Karpas-422 (cell line): ENCODE measurements at regions not wholly inside any gene's neighbourhood (a gene's known extent, or its start where the extent isn't known, plus 50 kb on each side); places are given as distances from the start of the nearest gene placed in this dataset.

Source experiments
- DNase-seq: peaks from one replicate; pipeline ENCODE4 v3.0.0-alpha.2; 2015
- H2AFZ ChIP-seq: fragments of 200-600 bp; sonication (generic); 2 replicates; pipeline ENCODE4 v1.6.1; 2014; ENCODE audit warnings: antibody characterized with exemption, low read length, mixed read lengths
- H3K27ac ChIP-seq: fragments of 200-600 bp; sonication (generic); 2 replicates; pipeline ENCODE4 v1.5.1; 2014; ENCODE audit warnings: mild to moderate bottlenecking, low read length, moderate library complexity
- H3K27me3 ChIP-seq: fragments of 200-600 bp; sonication (generic); 2 replicates; pipeline ENCODE4 v1.6.1; 2014; ENCODE audit warnings: low read length, mixed read lengths
- H3K36me3 ChIP-seq: fragments of 200-600 bp; sonication (generic); 2 replicates; pipeline ENCODE4 v1.6.1; 2014; ENCODE audit warnings: low read length, mixed read lengths; ENCODE audit not compliant: insufficient read depth
- H3K4me1 ChIP-seq: fragments of 200-600 bp; sonication (generic); 2 replicates; pipeline ENCODE4 v1.6.1; 2014; ENCODE audit warnings: mild to moderate bottlenecking, low read length, mixed read lengths
- H3K4me2 ChIP-seq: fragments of 200-600 bp; sonication (generic); 2 replicates; pipeline ENCODE4 v1.6.1; 2014; ENCODE audit warnings: low read length, low read depth, mild to moderate bottlenecking; ENCODE audit not compliant: poor library complexity, severe bottlenecking
- H3K4me3 ChIP-seq: fragments of 200-600 bp; sonication (generic); 2 replicates; pipeline ENCODE4 v1.5.1; 2014; ENCODE audit warnings: mild to moderate bottlenecking, antibody characterized with exemption, low read length, mixed read lengths
- H3K79me2 ChIP-seq: fragments of 200-600 bp; sonication (generic); 2 replicates; pipeline ENCODE4 v1.6.1; 2014; ENCODE audit warnings: mild to moderate bottlenecking, low read length, mixed read lengths
- H3K9ac ChIP-seq: fragments of 200-600 bp; sonication (generic); 2 replicates; pipeline ENCODE4 v1.6.0; 2014; ENCODE audit warnings: low read length
- H3K9me2 ChIP-seq: fragments of 200-600 bp; sonication (generic), shearing (Covaris generic); replicated peaks from 2 replicates; pipeline ENCODE4 v1.6.0; 2014; ENCODE audit warnings: mild to moderate bottlenecking, low read length, moderate library complexity; ENCODE audit not compliant: insufficient read depth
- H3K9me3 ChIP-seq: fragments of 300-700, 200-600 bp; sonication (generic); 2 replicates; pipeline ENCODE4 v1.6.1; 2014; ENCODE audit warnings: low read length, mixed read lengths
- H4K20me1 ChIP-seq: fragments of 200-600 bp; sonication (generic); 2 replicates; pipeline ENCODE4 v1.6.1; 2014; ENCODE audit warnings: mild to moderate bottlenecking, antibody characterized with exemption, low read length, low read depth; ENCODE audit not compliant: insufficient read depth

DNA sequence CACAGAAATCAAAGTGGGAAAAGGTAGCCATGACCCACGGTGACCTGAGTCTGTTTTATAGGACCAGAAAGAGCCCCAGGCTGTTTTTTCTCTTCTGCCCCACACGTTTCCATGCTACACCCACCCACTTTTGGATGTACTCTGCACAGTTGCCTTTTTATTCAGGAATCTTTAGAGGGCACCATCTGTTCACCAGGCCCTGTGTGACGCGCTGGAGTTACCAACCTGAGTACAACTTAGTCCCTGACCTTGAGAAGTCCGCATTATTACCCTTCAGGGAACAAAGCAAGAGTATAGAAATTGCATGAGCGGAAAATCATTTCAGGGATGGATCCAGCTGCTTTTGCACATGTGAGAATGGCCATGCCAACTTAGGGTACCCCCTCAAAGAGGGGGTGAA, 207.8 kb upstream of the GATB start:
- Histone ChIP-seq H3K79me2 (no peaks in the 10 kb centered on the region), H4K20me1 (no peaks in the 10 kb centered on the region)

DNA sequence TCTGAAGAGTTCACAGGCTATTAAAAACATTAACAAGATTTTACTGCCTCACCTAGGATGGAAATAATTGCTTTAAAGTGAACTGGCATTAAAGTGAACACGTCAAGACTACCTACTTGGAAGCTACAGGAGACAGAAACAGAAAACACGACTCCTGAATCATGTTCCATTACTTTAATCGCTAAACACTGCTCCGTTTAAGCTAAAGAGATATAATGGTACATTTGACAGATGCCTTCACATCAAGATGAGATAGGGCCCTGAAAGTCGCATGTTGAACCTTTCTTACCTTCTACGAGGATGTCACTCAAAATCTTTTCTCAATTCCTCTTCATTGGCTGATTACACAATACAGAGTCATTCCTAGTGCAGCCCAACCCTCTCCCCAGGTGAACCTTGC, 206.3 kb upstream of the GATB start:
- Histone ChIP-seq H3K9ac (no peak overlapping the region), H3K9me2 (no peaks in the 10 kb centered on the region), H3K36me3 (no peaks in the 10 kb centered on the region), H4K20me1 (no peaks in the 10 kb centered on the region), H3K79me2 (no peaks in the 10 kb centered on the region), H3K27me3 (no peaks in the 10 kb centered on the region), H2AFZ (no peak overlapping the region), H3K9me3 (no peaks in the 10 kb centered on the region), H3K27ac (no peak overlapping the region), H3K4me2 (no peak overlapping the region), H3K4me1 (no peaks in the 10 kb centered on the region), H3K4me3 (no peak overlapping the region)
- no peak for DNase-seq

More for the DNA sequence above, 207.8 kb upstream of the GATB start:
- Histone ChIP-seq H3K9me2 (no peaks in the 10 kb centered on the region), H2AFZ (no peak overlapping the region), H3K4me1 (no peaks in the 10 kb centered on the region), H3K4me2 (no peak overlapping the region), H3K27me3 (peaks cover 6% of the 10 kb centered on the region; the same call in 1 of the 2 replicates), H3K36me3 (no peaks in the 10 kb centered on the region), H3K27ac (no peak overlapping the region), H3K4me3 (no peak overlapping the region), H3K9me3 (no peaks in the 10 kb centered on the region), H3K9ac (no peak overlapping the region)
- no peak for DNase-seq

DNA sequence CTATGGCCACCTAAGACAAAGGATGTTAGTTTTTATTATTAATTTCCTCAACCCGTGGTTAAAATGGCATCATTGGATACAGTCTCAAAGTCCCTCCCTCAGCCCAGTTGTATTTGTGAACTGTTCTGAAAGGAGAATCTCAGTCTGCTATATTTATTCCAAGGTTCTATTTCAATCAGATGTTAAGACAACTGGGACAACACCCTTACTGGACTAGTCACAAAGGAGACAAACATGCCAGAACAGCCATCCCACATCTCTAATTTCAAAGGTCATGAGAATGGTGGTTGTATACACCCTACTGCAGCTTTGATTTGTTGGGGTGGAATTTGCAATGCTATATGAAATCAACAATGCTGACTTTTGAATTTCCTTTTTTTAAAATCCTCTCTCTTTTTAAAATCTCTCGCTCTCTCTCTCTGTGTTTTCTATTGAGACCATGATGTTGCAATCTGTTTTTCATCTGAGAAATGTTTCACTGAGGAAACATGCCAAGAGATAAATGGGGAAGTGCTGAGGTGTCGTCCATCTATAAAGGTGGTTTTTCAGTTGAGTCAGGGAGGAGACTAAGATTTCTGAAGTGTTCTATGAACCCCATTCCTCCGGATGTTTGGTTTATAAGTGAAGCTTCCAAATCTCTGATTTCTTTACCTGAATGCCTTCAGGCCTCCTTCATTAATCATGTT, 201.5 kb upstream of the GATB start:
- no peak overlapping the region for H3K4me2 ChIP-seq
- H3K79me2 ChIP-seq: no peaks in the 10 kb centered on the region
- H3K27ac ChIP-seq: no peak overlapping the region
- no peak overlapping the region for H2AFZ ChIP-seq
- H3K9ac ChIP-seq: no peak overlapping the region
- no peaks in the 10 kb centered on the region for H3K9me3 ChIP-seq
- no peaks in the 10 kb centered on the region for H3K27me3 ChIP-seq
- no peaks in the 10 kb centered on the region for H3K9me2 ChIP-seq
- H4K20me1 ChIP-seq: no peaks in the 10 kb centered on the region
- H3K4me1 ChIP-seq: no peaks in the 10 kb centered on the region
- no peak overlapping the region for H3K4me3 ChIP-seq
- DNase-seq: no peak
- H3K36me3 ChIP-seq: no peaks in the 10 kb centered on the region

- DNase-seq: no peak
Measured at GRCh38 chr4:151961456-151961855, 200.6 kb upstream of the GATB start.

DNA sequence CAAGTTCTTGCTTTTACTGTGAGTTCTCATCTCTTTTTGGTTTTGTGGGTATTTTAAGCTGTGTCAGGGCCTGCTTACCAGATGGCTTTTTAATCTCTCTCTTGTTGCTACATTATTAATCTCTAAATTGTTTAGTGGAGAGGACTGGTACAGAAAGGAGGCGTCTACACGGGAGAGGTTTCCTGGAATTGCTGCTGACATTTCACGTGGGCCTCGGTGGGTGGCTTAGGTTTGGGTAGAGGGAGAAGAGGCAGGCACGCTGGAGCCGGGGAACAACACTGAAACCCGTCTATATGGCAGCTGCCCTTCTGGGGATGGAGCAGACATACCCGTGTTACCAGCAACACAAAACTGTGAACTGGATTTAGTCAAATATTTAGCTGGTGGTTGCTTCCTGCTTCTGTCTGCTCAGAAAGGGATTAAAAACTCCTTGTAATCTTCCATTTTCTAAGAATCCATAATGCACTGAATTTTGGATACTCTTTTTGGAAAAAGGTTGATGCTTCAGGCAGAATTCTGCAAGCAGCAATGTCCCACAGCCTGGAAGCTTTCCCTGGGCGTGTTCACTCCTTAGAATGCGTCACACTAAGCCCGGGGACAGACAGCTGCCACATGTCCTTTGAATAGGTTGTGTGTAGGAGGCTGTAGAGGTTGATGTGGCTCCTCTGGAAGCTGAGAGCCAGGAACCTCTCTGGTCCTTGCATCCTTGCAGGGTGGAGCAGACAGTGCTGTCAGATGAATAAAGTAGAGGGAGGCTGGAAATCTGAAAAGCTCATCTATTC, 199.8 kb upstream of the GATB start:
- H3K4me3 ChIP-seq: no peak overlapping the region
- H3K27me3 ChIP-seq: no peaks in the 10 kb centered on the region
- H4K20me1 ChIP-seq: no peaks in the 10 kb centered on the region
- no peak for DNase-seq
- no peaks in the 10 kb centered on the region for H3K9me2 ChIP-seq
- H3K4me1 ChIP-seq: no peaks in the 10 kb centered on the region
- H3K27ac ChIP-seq: no peak overlapping the region
- no peaks in the 10 kb centered on the region for H3K9me3 ChIP-seq
- H3K4me2 ChIP-seq: no peak overlapping the region
- no peak overlapping the region for H2AFZ ChIP-seq
- H3K9ac ChIP-seq: no peak overlapping the region
- H3K79me2 ChIP-seq: no peaks in the 10 kb centered on the region
- no peaks in the 10 kb centered on the region for H3K36me3 ChIP-seq

More at GRCh38 chr4:151961456-151961855, 200.6 kb upstream of the GATB start:
- no peaks in the 10 kb centered on the region for H3K27me3 ChIP-seq
- no peak overlapping the region for H3K4me3 ChIP-seq
- no peaks in the 10 kb centered on the region for H4K20me1 ChIP-seq
- H3K9me2 ChIP-seq: no peaks in the 10 kb centered on the region
- no peaks in the 10 kb centered on the region for H3K9me3 ChIP-seq
- H3K9ac ChIP-seq: no peak overlapping the region
- no peaks in the 10 kb centered on the region for H3K79me2 ChIP-seq
- no peak overlapping the region for H3K4me2 ChIP-seq
- H2AFZ ChIP-seq: no peak overlapping the region
- H3K4me1 ChIP-seq: no peaks in the 10 kb centered on the region
- H3K36me3 ChIP-seq: no peaks in the 10 kb centered on the region
- no peak overlapping the region for H3K27ac ChIP-seq

DNA sequence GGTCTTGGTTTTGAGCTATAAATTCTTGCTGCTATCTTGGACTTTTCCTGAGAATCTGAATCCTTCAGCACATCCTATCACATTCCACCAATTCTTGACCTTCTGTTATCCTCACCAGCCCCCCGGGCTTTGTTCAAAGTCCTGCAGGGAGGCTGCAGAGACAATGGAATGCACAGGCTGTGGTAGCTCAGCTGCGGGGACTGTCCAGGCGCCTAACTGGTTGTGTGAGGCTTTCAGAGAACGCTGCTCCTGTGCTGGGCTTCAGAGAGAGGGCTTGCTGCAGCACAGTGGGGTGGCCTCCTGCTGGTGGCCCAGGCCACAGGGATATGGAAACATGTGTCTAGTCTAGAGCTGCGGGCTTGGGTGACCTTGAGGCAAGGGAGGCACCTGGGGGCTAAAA, 196.3 kb upstream of the GATB start:
- Histone ChIP-seq H3K4me3 (no peak overlapping the region), H2AFZ (no peak overlapping the region), H3K27me3 (no peaks in the 10 kb centered on the region), H4K20me1 (no peaks in the 10 kb centered on the region), H3K9ac (no peak overlapping the region), H3K4me1 (no peaks in the 10 kb centered on the region), H3K27ac (no peak overlapping the region), H3K4me2 (no peak overlapping the region), H3K36me3 (no peaks in the 10 kb centered on the region), H3K9me3 (no peaks in the 10 kb centered on the region), H3K79me2 (no peaks in the 10 kb centered on the region), H3K9me2 (no peaks in the 10 kb centered on the region)
- DNase-seq: no peak

DNA sequence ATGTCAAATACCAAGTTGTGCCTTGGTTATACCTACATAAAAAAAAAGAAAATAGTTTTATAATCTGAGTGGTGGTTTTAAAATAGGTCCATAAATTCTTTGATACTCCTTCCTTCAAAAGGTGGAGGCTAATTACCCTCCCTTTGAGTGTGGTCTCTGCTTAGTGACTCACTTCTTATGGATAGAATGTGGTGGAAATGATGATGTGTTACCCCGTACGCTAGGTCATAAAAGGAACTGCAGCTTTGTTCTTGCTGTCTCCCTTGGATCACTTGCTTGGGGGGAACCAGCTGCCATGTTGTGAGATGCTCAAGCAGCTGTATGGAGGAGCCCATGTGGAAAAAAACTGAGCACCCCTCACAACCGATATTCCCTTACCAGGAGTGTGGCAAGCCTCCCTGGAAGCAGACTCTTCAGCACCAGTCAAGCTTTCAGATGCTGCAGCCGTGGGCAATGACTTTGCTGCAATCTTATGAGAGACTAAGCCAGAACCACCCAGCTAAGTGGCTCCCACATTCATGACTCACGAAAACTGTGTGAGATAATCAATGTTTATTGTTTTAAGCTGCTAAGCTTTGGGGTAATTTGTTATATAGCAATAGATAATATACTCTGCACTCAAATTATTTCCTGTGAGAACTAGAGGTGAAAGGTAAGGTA, 195.0 kb upstream of the GATB start:
- DNase-seq: no peak
- Histone ChIP-seq H3K4me2 (no peak overlapping the region), H2AFZ (no peak overlapping the region), H3K9me2 (no peaks in the 10 kb centered on the region), H3K4me1 (no peaks in the 10 kb centered on the region), H3K36me3 (no peaks in the 10 kb centered on the region), H4K20me1 (no peaks in the 10 kb centered on the region), H3K9me3 (no peaks in the 10 kb centered on the region), H3K79me2 (no peaks in the 10 kb centered on the region), H3K4me3 (no peak overlapping the region), H3K27ac (no peak overlapping the region), H3K27me3 (no peaks in the 10 kb centered on the region), H3K9ac (no peak overlapping the region)

DNA sequence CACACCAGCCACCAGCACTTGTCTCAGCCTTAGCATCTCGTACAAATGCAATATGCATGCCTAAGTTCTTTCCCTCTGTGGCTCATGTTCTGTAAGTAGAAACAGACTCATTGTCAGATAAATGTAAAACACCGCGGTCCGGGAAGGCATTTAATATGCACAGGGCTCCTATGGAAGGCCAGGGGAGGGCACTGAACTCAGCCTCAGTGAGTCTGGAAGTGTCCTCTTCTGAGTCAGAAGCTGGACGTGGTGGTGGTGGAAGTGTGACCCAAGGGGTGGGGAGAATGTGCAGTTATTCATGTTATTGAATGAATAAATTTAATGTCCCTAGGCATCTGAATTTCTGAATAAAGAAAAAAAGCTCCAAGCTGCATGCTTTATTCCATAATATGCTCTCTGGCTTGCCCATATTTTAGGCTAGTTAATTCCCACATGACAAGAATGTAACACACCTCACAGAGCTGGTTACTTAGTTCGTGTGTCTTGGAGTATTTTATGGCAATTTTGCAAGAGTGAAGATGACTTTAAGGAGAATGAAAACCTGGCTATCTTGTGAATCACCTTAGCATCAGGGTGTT, 193.1 kb upstream of the GATB start:
- H3K9me2 ChIP-seq: no peaks in the 10 kb centered on the region
- no peaks in the 10 kb centered on the region for H3K27me3 ChIP-seq
- no peak overlapping the region for H3K9ac ChIP-seq
- no peak for DNase-seq
- no peaks in the 10 kb centered on the region for H3K9me3 ChIP-seq
- H3K4me1 ChIP-seq: no peaks in the 10 kb centered on the region
- H3K4me3 ChIP-seq: no peak overlapping the region
- no peaks in the 10 kb centered on the region for H4K20me1 ChIP-seq
- H3K79me2 ChIP-seq: no peaks in the 10 kb centered on the region
- no peak overlapping the region for H3K4me2 ChIP-seq
- no peak overlapping the region for H3K27ac ChIP-seq
- no peak overlapping the region for H2AFZ ChIP-seq
- no peaks in the 10 kb centered on the region for H3K36me3 ChIP-seq
